Panc1 (cell line): ENCODE measurements at regions not wholly inside any gene's neighbourhood (a gene's known extent, or its start where the extent isn't known, plus 50 kb on each side); places are given as distances from the start of the nearest gene placed in this dataset.

Experiments used
- ATAC-seq: fragments of 200-7000 bp; cut with Tn5 transposase; 2 replicates; pipeline ENCODE4 v1.9.1; 2020; ENCODE audit warnings: mild to moderate bottlenecking, moderate library complexity
- BruUV-seq: library from RNA; stranded (reverse); fragments of 400-500 nt; replicated peaks from 2 replicates; lab custom pipeline; 2021; lab: Mats Ljungman, UMichigan
- CTCF ChIA-PET: fragments of 300-600 bp; sonication (Branson Sonifier 250); formaldehyde crosslinking; loops from one replicate; lab custom pipeline; 2022; ENCODE audit warnings: antibody characterized with exemption; lab: Charles Lee
- POLR2A ChIA-PET: fragments of 300-600 bp; sonication (Branson Sonifier 250); formaldehyde crosslinking; loops from one replicate; lab custom pipeline; 2022; ENCODE audit warnings: antibody characterized with exemption; lab: Charles Lee
- DNase-seq: peaks from one replicate; pipeline ENCODE4 v3.0.0-alpha.2; 2010; ENCODE audit warnings: low read depth, low spot score
- H3K27ac ChIP-seq: 2 replicates; pipeline ENCODE4 v1.5.1; 2011; ENCODE audit warnings: mild to moderate bottlenecking, low read length, inconsistent platforms
- H3K27me3 ChIP-seq: fragments of 200-500 bp; sonication (Bioruptor generic); 2 replicates; pipeline ENCODE4 v1.6.0; 2014; ENCODE audit warnings: low read length, inconsistent platforms; ENCODE audit not compliant: control insufficient read depth, insufficient read depth
- H3K36me3 ChIP-seq: fragments of 200-500 bp; sonication (Bioruptor generic); 2 replicates; pipeline ENCODE4 v1.5.1; 2014; ENCODE audit warnings: inconsistent platforms, mild to moderate bottlenecking, low read length, moderate library complexity; ENCODE audit not compliant: control insufficient read depth, insufficient read depth
- H3K4me1 ChIP-seq: 2 replicates; pipeline ENCODE4 v1.5.1; 2011; ENCODE audit warnings: inconsistent platforms, mild to moderate bottlenecking, low read length, moderate library complexity; ENCODE audit not compliant: control insufficient read depth, insufficient read depth
- H3K4me3 ChIP-seq, 2 experiments: 2 replicates each; pipeline ENCODE4 v1.5.1; 2011 to 2012; ENCODE audit warnings: low read depth in 2 of 2, low read length in 2 of 2, mild to moderate bottlenecking in 2 of 2, inconsistent platforms in 1 of 2, moderate library complexity in 1 of 2
- H3K9me3 ChIP-seq: fragments of 200-500 bp; sonication (Bioruptor generic); 2 replicates; pipeline ENCODE4 v1.5.1; 2014; ENCODE audit warnings: low read depth, mild to moderate bottlenecking, inconsistent platforms, low read length, moderate library complexity; ENCODE audit not compliant: control insufficient read depth, insufficient read depth
- CTCF ChIP-seq: fragments of 450-650 bp; IDR thresholded peaks from 2 replicates; pipeline ENCODE4 v1.5.1; 2017; ENCODE audit warnings: mild to moderate bottlenecking
- POLR2AphosphoS5 ChIP-seq: IDR thresholded peaks from 2 replicates; pipeline ENCODE4 v1.6.1; 2012; ENCODE audit warnings: mild to moderate bottlenecking, low read depth, low read length, moderate library complexity
- REST ChIP-seq, 2 experiments: IDR thresholded peaks; 2 replicates each; pipeline ENCODE4 v1.6.1; 2011 to 2012; ENCODE audit warnings: low read depth in 2 of 2, control low read depth in 1 of 2, low read length in 1 of 2, mild to moderate bottlenecking in 1 of 2, moderate library complexity in 1 of 2; ENCODE audit not compliant: insufficient read depth in 1 of 2
- SIN3A ChIP-seq: IDR thresholded peaks from 2 replicates; pipeline ENCODE4 v1.6.1; 2012; ENCODE audit warnings: low read depth, mild to moderate bottlenecking, low read length, moderate library complexity, borderline replicate concordance; ENCODE audit not compliant: insufficient read depth
- TCF7L2 ChIP-seq: IDR thresholded peaks from 2 replicates; pipeline ENCODE4 v1.6.1; 2011; ENCODE audit warnings: mild to moderate bottlenecking, low read depth, low read length, inconsistent platforms
- in situ Hi-C: cut with HindIII; loops from 2 replicates; pipeline ENCODE4 v1.10.0; 2016; ENCODE audit warnings: low sequenced_read_pairs, low pct_unique_long_range_greater_than_20kb
- intact Hi-C: fragments of 100-400 bp; cut with micrococcal nuclease; formaldehyde crosslinking; loops from one replicate; pipeline ENCODE4 v1.10.0; 2022; ENCODE audit not compliant: unreplicated experiment

DNA sequence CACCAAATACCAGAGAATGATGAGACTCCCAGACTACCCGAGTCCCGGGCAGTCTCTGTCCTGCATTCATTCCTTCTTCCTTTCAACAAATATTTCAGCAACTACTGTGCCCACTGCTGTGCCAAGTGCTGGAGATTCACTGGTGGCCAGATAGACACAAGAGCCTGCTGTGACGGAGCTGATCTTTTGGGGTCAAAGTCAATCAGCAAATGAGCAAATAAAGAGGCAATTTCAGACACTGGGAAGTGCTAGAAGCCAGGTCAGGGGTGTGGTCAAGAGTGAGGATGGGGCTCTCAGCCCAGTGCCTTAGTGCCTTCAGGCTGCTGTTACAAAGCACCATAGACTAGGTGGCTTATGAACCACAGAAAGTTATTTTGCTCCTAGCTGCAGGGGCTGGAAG, 104.9 kb upstream of the IQSEC1 start:
- ChIA-PET CTCF (no interaction called here), POLR2A (no interaction called here)
- H3K4me1 ChIP-seq: no peaks in the 10 kb centered on the region
- no peaks in the 10 kb centered on the region for H3K27me3 ChIP-seq
- H3K36me3 ChIP-seq: no peaks in the 10 kb centered on the region
- in situ Hi-C loops: no loop called here
- no TSS peak for BruUV-seq
- peaks cover 4% of the 10 kb centered on the region; the same call in 1 of the 2 replicates for H3K9me3 ChIP-seq
- no peak overlapping the region for H3K27ac ChIP-seq
- ATAC-seq (no peak), DNase-seq (no peak)
- no peak overlapping the region for H3K4me3 ChIP-seq
- intact Hi-C loops: no loop called here
- TF ChIP-seq CTCF (no peak), TCF7L2 (no peak), REST (IDR thresholded peaks at IDR 0.05; ENCODE audit: insufficient read depth in 1 of 2, low read depth in 2 of 2, low read length in 1 of 2) (no peak), SIN3A (no peak), POLR2AphosphoS5 (no peak)

GRCh38 chr3:13177641-13178040, 104.4 kb upstream of the IQSEC1 start:
- CTCF ChIA-PET: no interaction called here
- intact Hi-C loops: no loop called here
- no peak for TF ChIP-seq TCF7L2
- no peak for TF ChIP-seq CTCF
- no peak for TF ChIP-seq SIN3A
- TF ChIP-seq POLR2AphosphoS5: no peak
- TF ChIP-seq REST (IDR thresholded peaks at IDR 0.05; ENCODE audit: insufficient read depth in 1 of 2, low read depth in 2 of 2, low read length in 1 of 2): no peak

More at GRCh38 chr3:13177641-13178040, 104.4 kb upstream of the IQSEC1 start:
- BruUV-seq: no TSS peak
- POLR2A ChIA-PET: no interaction called here
- H3K36me3 ChIP-seq: no peaks in the 10 kb centered on the region
- H3K27ac ChIP-seq: no peak overlapping the region
- ATAC-seq (no peak), DNase-seq (no peak)
- in situ Hi-C loops: no loop called here
- no peak overlapping the region for H3K4me3 ChIP-seq
- no peaks in the 10 kb centered on the region for H3K27me3 ChIP-seq
- H3K4me1 ChIP-seq: no peaks in the 10 kb centered on the region
- peaks cover 4% of the 10 kb centered on the region; the same call in 1 of the 2 replicates for H3K9me3 ChIP-seq
